DND-41 (cell line): ENCODE measurements at regions not wholly inside any gene's neighbourhood (a gene's known extent, or its start where the extent isn't known, plus 50 kb on each side); places are given as distances from the start of the nearest gene placed in this dataset.

Experiments
- ATAC-seq: fragments of 200-7000 bp; cut with Tn5 transposase; 3 replicates; pipeline ENCODE4 v1.9.1; 2021; ENCODE audit warnings: low read depth; ENCODE audit not compliant: insufficient read depth
- DNase-seq: peaks from one replicate; pipeline ENCODE4 v3.0.0-alpha.2; 2020
- H2AFZ ChIP-seq: 2 replicates; pipeline ENCODE4 v1.6.0; 2012; ENCODE audit warnings: low read depth, low read length
- H3K27ac ChIP-seq: 2 replicates; pipeline ENCODE4 v1.5.1; 2012; ENCODE audit warnings: low read length, inconsistent platforms
- H3K27me3 ChIP-seq: fragments of 200-600 bp; sonication (generic); 2 replicates; pipeline ENCODE4 v1.6.0; 2012; ENCODE audit warnings: low read length, mild to moderate bottlenecking, inconsistent platforms; ENCODE audit not compliant: insufficient read depth, poor library complexity
- H3K36me3 ChIP-seq: 2 replicates; pipeline ENCODE4 v1.5.1; 2012; ENCODE audit warnings: low read length, inconsistent platforms; ENCODE audit not compliant: insufficient read depth
- H3K4me1 ChIP-seq: 2 replicates; pipeline ENCODE4 v1.5.1; 2012; ENCODE audit warnings: mild to moderate bottlenecking, low read length; ENCODE audit not compliant: insufficient read depth
- H3K4me2 ChIP-seq: 2 replicates; pipeline ENCODE4 v1.6.0; 2012; ENCODE audit warnings: mild to moderate bottlenecking, moderate library complexity, low read length, inconsistent platforms; ENCODE audit not compliant: insufficient read depth
- H3K4me3 ChIP-seq, 2 experiments: fragments of 200-600 bp in 1 of 2; shearing (Covaris generic) in 1 of 2; 2 replicates each; pipeline ENCODE4 v1.5.1; 2012 to 2016; ENCODE audit warnings: inconsistent platforms in 2 of 2, low read length in 2 of 2, mild to moderate bottlenecking in 2 of 2, low read depth in 1 of 2, moderate library complexity in 1 of 2
- H3K79me2 ChIP-seq: 2 replicates; pipeline ENCODE4 v1.6.0; 2012; ENCODE audit warnings: low read length, inconsistent platforms; ENCODE audit not compliant: insufficient read depth
- H3K9ac ChIP-seq: 2 replicates; pipeline ENCODE4 v1.6.0; 2012; ENCODE audit warnings: low read depth, mild to moderate bottlenecking, inconsistent platforms, low read length, moderate library complexity
- H3K9me3 ChIP-seq: 2 replicates; pipeline ENCODE4 v1.5.1; 2012; ENCODE audit warnings: low read length, moderate library complexity, mild to moderate bottlenecking, inconsistent platforms; ENCODE audit not compliant: insufficient read depth, severe bottlenecking
- H4K20me1 ChIP-seq: 2 replicates; pipeline ENCODE4 v1.6.0; 2012; ENCODE audit warnings: low read length; ENCODE audit not compliant: insufficient read depth
- CTCF ChIP-seq: IDR thresholded peaks from 2 replicates; pipeline ENCODE4 v1.5.1; 2012; ENCODE audit warnings: borderline replicate concordance, low read length, moderate library complexity, mild to moderate bottlenecking; ENCODE audit not compliant: poor library complexity, severe bottlenecking; ENCODE audit errors: extremely low read depth
- EZH2 ChIP-seq: IDR thresholded peaks from 3 replicates; pipeline ENCODE4 v1.6.1; 2012; ENCODE audit warnings: borderline replicate concordance, low read depth, mild to moderate bottlenecking, moderate library complexity, low read length, inconsistent platforms; ENCODE audit not compliant: severe bottlenecking

- Histone ChIP-seq H3K4me2 (no peak overlapping the region), H3K36me3 (no peaks in the 10 kb centered on the region), H3K27me3 (peaks cover 8% of the 10 kb centered on the region), H3K9me3 (no peaks in the 10 kb centered on the region), H4K20me1 (no peaks in the 10 kb centered on the region), H3K4me3 (no peak overlapping the region), H3K27ac (no peak overlapping the region), H3K9ac (no peak overlapping the region), H2AFZ (no peak overlapping the region), H3K4me1 (no peaks in the 10 kb centered on the region), H3K79me2 (no peaks in the 10 kb centered on the region)
- ATAC-seq: no peak
- TF ChIP-seq CTCF: no peak
- no peak for TF ChIP-seq EZH2
- no peak for DNase-seq
Observed at GRCh38 chr5:1746371-1747078, 53.1 kb downstream of the MRPL36 start.

- Histone ChIP-seq H3K4me1 (no peaks in the 10 kb centered on the region), H3K27me3 (peaks cover 4% of the 10 kb centered on the region), H3K9ac (no peak overlapping the region), H3K79me2 (no peaks in the 10 kb centered on the region), H3K36me3 (no peaks in the 10 kb centered on the region), H3K4me3 (no peak overlapping the region), H4K20me1 (no peaks in the 10 kb centered on the region), H3K9me3 (no peaks in the 10 kb centered on the region), H3K27ac (no peak overlapping the region), H3K4me2 (no peak overlapping the region), H2AFZ (no peak overlapping the region)
- DNase-seq (no peak), ATAC-seq (no peak)
- TF ChIP-seq CTCF: no peak
Observed at GRCh38 chr5:1745796-1746370, 53.8 kb downstream of the MRPL36 start.

GRCh38 chr5:1745123-1745795 is 54.4 kb downstream of the MRPL36 start:
- Histone ChIP-seq H3K4me3 (no peak overlapping the region), H3K27ac (no peak overlapping the region), H2AFZ (no peak overlapping the region), H4K20me1 (no peaks in the 10 kb centered on the region), H3K4me1 (no peaks in the 10 kb centered on the region), H3K9me3 (no peaks in the 10 kb centered on the region), H3K9ac (no peak overlapping the region), H3K27me3 (no peaks in the 10 kb centered on the region), H3K36me3 (no peaks in the 10 kb centered on the region), H3K79me2 (no peaks in the 10 kb centered on the region), H3K4me2 (no peak overlapping the region)
- TF ChIP-seq CTCF: no peak
- no peak for TF ChIP-seq EZH2
- DNase-seq (no peak), ATAC-seq (no peak)
